ENCODE measurements at regions not wholly inside any gene's neighbourhood (a gene's known extent, or its start where the extent isn't known, plus 50 kb on each side); places are given as distances from the start of the nearest gene placed in this dataset.

DNA sequence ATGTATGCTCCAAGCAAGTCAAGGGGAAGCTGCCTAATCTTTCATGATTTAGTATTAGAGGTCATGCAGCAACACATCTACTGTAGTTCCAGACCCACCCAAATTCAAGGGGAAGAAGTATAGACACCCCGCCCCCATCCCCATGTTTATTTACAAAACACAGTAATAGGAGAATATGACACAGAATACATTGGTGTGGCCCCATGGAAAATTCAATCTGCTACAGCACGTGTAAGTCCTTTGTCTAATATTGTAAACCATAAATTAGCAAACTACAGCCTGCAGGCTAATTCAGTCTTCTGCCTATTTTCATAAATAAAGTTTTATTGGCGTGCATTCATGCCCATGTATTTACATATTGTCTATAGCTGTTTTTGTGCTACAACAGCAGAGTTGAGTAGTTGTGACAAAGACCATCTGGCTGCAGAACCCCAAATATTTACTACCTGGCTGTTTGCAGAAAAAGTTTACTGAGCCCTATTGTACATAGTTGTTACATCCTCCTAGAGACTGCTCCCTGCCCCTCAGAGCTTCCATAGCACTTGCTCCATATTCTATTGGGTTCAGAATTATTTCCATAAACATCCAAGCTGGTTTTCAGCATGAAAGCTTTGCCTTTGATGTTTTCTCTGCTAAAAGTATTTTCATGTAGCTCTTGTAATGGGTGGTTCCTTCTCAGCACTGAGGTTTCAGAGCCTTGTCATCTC lies 326.8 kb upstream of the CPEB2 start:
- TF ChIP-seq, protein P1, sequence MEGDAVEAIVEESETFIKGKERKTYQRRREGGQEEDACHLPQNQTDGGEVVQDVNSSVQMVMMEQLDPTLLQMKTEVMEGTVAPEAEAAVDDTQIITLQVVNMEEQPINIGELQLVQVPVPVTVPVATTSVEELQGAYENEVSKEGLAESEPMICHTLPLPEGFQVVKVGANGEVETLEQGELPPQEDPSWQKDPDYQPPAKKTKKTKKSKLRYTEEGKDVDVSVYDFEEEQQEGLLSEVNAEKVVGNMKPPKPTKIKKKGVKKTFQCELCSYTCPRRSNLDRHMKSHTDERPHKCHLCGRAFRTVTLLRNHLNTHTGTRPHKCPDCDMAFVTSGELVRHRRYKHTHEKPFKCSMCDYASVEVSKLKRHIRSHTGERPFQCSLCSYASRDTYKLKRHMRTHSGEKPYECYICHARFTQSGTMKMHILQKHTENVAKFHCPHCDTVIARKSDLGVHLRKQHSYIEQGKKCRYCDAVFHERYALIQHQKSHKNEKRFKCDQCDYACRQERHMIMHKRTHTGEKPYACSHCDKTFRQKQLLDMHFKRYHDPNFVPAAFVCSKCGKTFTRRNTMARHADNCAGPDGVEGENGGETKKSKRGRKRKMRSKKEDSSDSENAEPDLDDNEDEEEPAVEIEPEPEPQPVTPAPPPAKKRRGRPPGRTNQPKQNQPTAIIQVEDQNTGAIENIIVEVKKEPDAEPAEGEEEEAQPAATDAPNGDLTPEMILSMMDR (IDR thresholded peaks at IDR 0.05; ENCODE audit: low read depth, low read length), result no peak
- DNase-seq (ENCODE audit: low read depth in 2 of 2), result no peak
- no peak overlapping the region for H3K4me3 ChIP-seq (replicated peaks in 1 of 2; ENCODE audit: low read depth in 2 of 2, low read length in 2 of 2)

DNA sequence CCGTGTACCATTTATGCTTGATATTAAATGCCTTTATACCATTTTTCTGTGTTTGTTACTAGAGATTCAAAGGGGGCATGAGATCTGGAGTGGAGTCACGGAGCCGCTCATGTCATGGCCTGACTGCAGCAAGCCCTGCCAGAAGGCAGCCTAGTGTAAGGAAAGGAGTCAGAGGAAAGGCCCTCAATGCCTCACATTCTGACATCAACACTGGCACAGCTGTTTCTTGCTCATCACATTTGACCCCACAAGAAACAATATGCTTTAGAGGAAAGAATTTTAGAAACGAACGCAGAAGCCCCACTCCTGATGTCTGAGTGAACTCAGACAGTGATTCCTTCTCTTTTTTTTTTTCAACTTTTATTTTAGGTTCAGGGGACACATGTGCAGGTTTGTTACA lies 322.4 kb upstream of the CPEB2 start:
- H3K4me3 ChIP-seq (replicated peaks in 1 of 2; ENCODE audit: low read depth in 2 of 2, low read length in 2 of 2), result no peak overlapping the region
- TF ChIP-seq, protein P1 (IDR thresholded peaks at IDR 0.05; ENCODE audit: low read depth, low read length), result no peak
- peak in 1 of 2 donors; percentile 36 for DNase-seq (ENCODE audit: low read depth in 2 of 2)

DNA sequence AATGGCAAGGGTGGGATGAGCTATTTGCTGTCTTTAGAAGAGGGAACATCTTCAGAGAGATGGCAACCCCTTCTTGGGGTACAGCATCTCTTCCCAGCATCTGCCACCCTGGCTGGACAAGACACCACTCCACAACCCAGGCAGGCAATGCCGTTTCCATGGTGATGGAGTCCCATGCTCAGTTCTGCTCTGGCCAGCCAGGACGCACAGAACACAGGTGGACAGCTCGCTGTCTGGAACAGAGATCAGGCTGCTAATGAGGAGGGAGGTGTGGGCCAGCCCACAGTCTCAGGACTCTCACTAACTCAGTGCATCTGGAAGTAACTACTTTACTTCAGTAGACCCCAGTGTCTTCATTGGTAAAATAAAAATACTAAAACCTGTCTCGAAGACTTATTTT lies 321.0 kb upstream of the CPEB2 start:
- TF ChIP-seq, protein P1 (IDR thresholded peaks at IDR 0.05; ENCODE audit: low read depth, low read length), result no peak
- no peak for DNase-seq (ENCODE audit: low read depth in 2 of 2)
- H3K4me3 ChIP-seq (replicated peaks in 1 of 2; ENCODE audit: low read depth in 2 of 2, low read length in 2 of 2), result no peak overlapping the region

DNA sequence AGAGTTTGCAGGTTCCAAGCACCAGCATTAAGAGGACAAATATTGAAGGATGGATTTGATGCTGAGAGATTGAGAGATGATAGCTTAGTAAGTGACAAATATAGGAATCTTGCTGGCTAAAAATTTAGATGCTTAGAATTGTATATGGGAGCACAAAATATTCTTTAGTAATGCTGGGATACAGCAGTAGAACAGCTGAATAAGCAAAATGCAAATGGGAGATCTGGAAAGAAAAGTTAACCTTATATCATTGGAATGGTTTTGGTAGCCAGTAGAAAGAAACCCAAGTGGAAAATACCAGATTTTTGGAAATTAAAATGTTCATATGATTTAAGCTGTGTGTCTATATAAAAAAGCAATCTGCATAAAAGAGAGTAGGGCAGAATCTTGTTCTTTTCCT lies 308.6 kb upstream of the CPEB2 start:
- no peak for DNase-seq (ENCODE audit: low read depth in 2 of 2)

DNA sequence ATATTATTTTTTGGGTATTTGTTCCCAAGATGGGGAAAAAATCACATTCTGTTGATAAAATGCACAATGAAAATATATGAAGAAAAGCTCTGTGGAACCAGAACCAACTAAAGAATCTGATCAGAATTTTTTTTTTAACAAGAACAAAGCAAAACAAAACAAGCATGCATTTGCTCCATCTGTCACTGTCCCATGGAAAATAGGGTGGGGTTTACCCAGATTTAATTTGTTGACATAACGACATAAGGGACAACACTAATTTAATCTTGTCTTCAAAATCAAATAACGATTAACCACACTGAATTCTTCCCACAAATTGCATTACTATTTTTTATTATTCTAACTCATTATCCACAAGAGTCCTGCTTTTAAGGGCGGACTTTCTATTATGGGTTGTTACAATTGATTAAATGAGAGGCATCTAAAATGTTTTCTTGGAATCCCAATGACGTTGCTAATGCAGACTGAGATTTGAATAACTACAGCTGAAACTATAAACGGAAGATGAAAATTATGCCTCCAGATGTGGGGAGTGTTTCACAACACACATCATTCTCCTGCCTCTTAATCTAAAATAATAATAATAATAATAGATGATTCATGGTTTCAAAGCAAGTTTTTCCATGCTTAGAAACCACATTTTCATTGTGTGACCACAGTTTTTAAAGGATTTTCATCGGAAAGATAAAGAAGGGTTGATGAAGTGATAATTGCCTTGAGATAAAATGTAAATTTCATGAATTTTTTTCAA lies 307.0 kb upstream of the CPEB2 start:
- DNase-seq (ENCODE audit: low read depth in 2 of 2), result peak in 1 of 2 donors; percentile 50
- TF ChIP-seq, protein P1 (IDR thresholded peaks at IDR 0.05; ENCODE audit: low read depth, low read length), result no peak
- H3K4me3 ChIP-seq (replicated peaks in 1 of 2; ENCODE audit: low read depth in 2 of 2, low read length in 2 of 2), result no peak overlapping the region

More for the DNA sequence above, 308.6 kb upstream of the CPEB2 start:
- H3K4me3 ChIP-seq (replicated peaks in 1 of 2; ENCODE audit: low read depth in 2 of 2, low read length in 2 of 2), result no peak overlapping the region
- TF ChIP-seq, protein P1 (IDR thresholded peaks at IDR 0.05; ENCODE audit: low read depth, low read length), result no peak

DNA sequence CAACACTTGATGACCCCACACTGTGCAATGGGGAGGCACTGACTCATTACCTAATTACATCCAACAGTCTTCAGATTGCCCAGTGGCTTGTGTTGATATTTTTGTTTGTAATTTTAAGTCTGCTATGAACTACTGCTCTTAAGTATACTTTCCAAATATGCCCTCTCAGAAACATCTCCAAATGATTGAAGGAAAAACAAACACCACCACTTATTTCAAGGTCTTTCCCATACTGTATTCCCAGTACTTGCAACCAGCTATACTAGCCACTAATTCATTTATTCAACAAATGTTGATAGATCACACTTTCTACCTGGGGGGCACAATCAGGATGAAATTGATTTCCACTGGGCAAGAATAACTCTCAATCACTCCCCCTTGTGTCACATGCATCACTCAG lies 302.2 kb upstream of the CPEB2 start:
- TF ChIP-seq, protein P1 (IDR thresholded peaks at IDR 0.05; ENCODE audit: low read depth, low read length), result no peak
- no peak overlapping the region for H3K4me3 ChIP-seq (replicated peaks in 1 of 2; ENCODE audit: low read depth in 2 of 2, low read length in 2 of 2)
- DNase-seq (ENCODE audit: low read depth in 2 of 2), result peak in 1 of 2 donors; percentile 5

Measured in cardiac fibroblast (primary cell).